ENCODE measurements at regions not wholly inside any gene's neighbourhood (a gene's known extent, or its start where the extent isn't known, plus 50 kb on each side); places are given as distances from the start of the nearest gene placed in this dataset.

DNA sequence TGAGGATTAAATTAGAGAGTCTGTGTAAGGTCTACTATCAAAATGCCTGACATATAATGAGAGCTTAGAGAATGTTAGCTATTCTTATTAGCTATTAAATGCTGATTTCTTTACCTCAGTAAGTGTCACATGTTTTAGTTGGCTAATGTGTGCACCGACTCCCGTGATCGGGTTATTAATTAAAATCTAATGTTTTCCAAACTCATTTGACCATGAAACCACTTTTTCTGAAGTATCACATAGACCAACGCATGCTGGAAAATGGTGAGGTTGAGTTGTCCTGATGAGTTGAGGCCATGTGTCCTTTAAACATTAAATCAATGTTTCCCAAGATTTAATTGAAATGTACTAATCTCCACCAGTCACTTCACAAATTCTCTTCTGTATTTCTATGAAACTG lies 84.8 kb upstream of the C1QTNF7 start:
- H3K9me3 Mint-ChIP-seq = no peaks in the 10 kb centered on the region
- H3K27ac ChIP-seq (ENCODE audit: low read depth in 1 of 2, low read length in 2 of 2) = no peak overlapping the region
- no peak overlapping the region for H3K4me2 ChIP-seq (replicated peaks; ENCODE audit: extremely low read depth, low read length, poor library complexity, severe bottlenecking)
- no peaks in the 10 kb centered on the region for H4K20me1 ChIP-seq (ENCODE audit: insufficient read depth, low read length)
- no peaks in the 10 kb centered on the region for H3K36me3 Mint-ChIP-seq
- H3K36me3 ChIP-seq (replicated peaks in 1 of 2; ENCODE audit: control insufficient read depth in 1 of 2, insufficient read depth in 2 of 2, low read length in 2 of 2) = no peaks in the 10 kb centered on the region
- H3K4me3 ChIP-seq (replicated peaks in 1 of 3; ENCODE audit: low read depth in 2 of 3, low read length in 3 of 3) = no peak overlapping the region
- H3K79me2 ChIP-seq (ENCODE audit: insufficient read depth, low read length) = no peaks in the 10 kb centered on the region
- H2AFZ ChIP-seq (ENCODE audit: insufficient read depth, low read depth, low read length, poor library complexity, severe bottlenecking) = no peak overlapping the region
- TF ChIP-seq, protein P1, sequence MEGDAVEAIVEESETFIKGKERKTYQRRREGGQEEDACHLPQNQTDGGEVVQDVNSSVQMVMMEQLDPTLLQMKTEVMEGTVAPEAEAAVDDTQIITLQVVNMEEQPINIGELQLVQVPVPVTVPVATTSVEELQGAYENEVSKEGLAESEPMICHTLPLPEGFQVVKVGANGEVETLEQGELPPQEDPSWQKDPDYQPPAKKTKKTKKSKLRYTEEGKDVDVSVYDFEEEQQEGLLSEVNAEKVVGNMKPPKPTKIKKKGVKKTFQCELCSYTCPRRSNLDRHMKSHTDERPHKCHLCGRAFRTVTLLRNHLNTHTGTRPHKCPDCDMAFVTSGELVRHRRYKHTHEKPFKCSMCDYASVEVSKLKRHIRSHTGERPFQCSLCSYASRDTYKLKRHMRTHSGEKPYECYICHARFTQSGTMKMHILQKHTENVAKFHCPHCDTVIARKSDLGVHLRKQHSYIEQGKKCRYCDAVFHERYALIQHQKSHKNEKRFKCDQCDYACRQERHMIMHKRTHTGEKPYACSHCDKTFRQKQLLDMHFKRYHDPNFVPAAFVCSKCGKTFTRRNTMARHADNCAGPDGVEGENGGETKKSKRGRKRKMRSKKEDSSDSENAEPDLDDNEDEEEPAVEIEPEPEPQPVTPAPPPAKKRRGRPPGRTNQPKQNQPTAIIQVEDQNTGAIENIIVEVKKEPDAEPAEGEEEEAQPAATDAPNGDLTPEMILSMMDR (IDR thresholded peaks at IDR 0.05) = no peak
- H3K4me1 Mint-ChIP-seq = no peaks in the 10 kb centered on the region
- no peaks in the 10 kb centered on the region for H3K4me1 ChIP-seq (ENCODE audit: control insufficient read depth in 1 of 2, insufficient read depth in 2 of 2, low read length in 2 of 2)
- no CpG with 5 or more reads among the region's 4 CpGs for WGBS (ENCODE audit: insufficient coverage)
- H3K27ac Mint-ChIP-seq = no peak overlapping the region
- H3K9ac ChIP-seq (ENCODE audit: insufficient read depth, low read length, poor library complexity, severe bottlenecking) = no peak overlapping the region
- intact Hi-C loops (cut with micrococcal nuclease) = no loop called here
- peaks cover 0 to 2% (median 1%) of the 10 kb centered on the region in 3 donors for H3K27me3 Mint-ChIP-seq (ENCODE audit: low read depth in 3 of 3)
- DNase-seq = no peak
- no peaks in the 10 kb centered on the region for H3K9me3 ChIP-seq (replicated peaks in 1 of 2; ENCODE audit: control insufficient read depth in 1 of 2, insufficient read depth in 1 of 2, low read length in 2 of 2)
- H3K4me3 Mint-ChIP-seq = no peak overlapping the region
- no peaks in the 10 kb centered on the region for H3K27me3 ChIP-seq (ENCODE audit: control insufficient read depth in 2 of 2, insufficient read depth in 2 of 2, low read length in 2 of 2)

DNA sequence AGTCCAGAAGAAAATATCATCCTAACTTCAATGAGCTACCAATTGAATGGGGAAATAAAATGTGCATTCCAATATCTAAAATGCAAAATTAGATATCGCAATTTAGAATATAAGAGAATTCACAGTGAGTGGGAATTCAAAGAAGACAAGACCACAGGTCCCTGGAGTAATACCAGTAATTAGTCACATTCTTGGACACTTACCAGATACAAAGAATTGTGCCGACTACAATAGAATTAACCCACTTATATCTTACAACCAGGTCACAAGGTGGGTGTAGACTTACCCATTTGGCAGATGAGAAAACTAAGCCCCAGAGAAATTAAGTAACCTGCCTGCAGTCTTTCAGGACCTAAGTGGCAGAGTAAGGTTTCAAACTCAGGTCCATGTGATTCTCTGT lies 84.3 kb upstream of the C1QTNF7 start:
- intact Hi-C loops (cut with micrococcal nuclease) = no loop called here

More for the DNA sequence above, 84.3 kb upstream of the C1QTNF7 start:
- Histone ChIP-seq H3K4me3 (replicated peaks in 1 of 3; ENCODE audit: low read depth in 2 of 3, low read length in 3 of 3) (no peak overlapping the region), H3K4me2 (replicated peaks; ENCODE audit: extremely low read depth, low read length, poor library complexity, severe bottlenecking) (no peak overlapping the region), H3K27ac (ENCODE audit: low read depth in 1 of 2, low read length in 2 of 2) (no peak overlapping the region), H4K20me1 (ENCODE audit: insufficient read depth, low read length) (no peaks in the 10 kb centered on the region), H3K36me3 (replicated peaks in 1 of 2; ENCODE audit: control insufficient read depth in 1 of 2, insufficient read depth in 2 of 2, low read length in 2 of 2) (no peaks in the 10 kb centered on the region), H3K4me1 (ENCODE audit: control insufficient read depth in 1 of 2, insufficient read depth in 2 of 2, low read length in 2 of 2) (no peaks in the 10 kb centered on the region), H3K27me3 (ENCODE audit: control insufficient read depth in 2 of 2, insufficient read depth in 2 of 2, low read length in 2 of 2) (no peaks in the 10 kb centered on the region), H3K79me2 (ENCODE audit: insufficient read depth, low read length) (no peaks in the 10 kb centered on the region), H2AFZ (ENCODE audit: insufficient read depth, low read depth, low read length, poor library complexity, severe bottlenecking) (no peak overlapping the region), H3K9ac (ENCODE audit: insufficient read depth, low read length, poor library complexity, severe bottlenecking) (no peak overlapping the region), H3K9me3 (replicated peaks in 1 of 2; ENCODE audit: control insufficient read depth in 1 of 2, insufficient read depth in 1 of 2, low read length in 2 of 2) (no peaks in the 10 kb centered on the region)
- H3K4me1 Mint-ChIP-seq = no peaks in the 10 kb centered on the region
- TF ChIP-seq, protein P1 (IDR thresholded peaks at IDR 0.05) = no peak
- no CpG with 5 or more reads among the region's 2 CpGs for WGBS (ENCODE audit: insufficient coverage)
- H3K4me3 Mint-ChIP-seq = no peak overlapping the region
- H3K9me3 Mint-ChIP-seq = no peaks in the 10 kb centered on the region
- no peak for DNase-seq
- H3K27ac Mint-ChIP-seq = no peak overlapping the region
- H3K27me3 Mint-ChIP-seq (ENCODE audit: low read depth in 3 of 3) = peaks cover 0 to 3% (median 2%) of the 10 kb centered on the region in 3 donors
- H3K36me3 Mint-ChIP-seq = no peaks in the 10 kb centered on the region

All from CD14-positive monocyte (primary cell).